Testis (tissue), 2 donors: ENCODE measurements at regions not wholly inside any gene's neighbourhood (a gene's known extent, or its start where the extent isn't known, plus 50 kb on each side); places are given as distances from the start of the nearest gene placed in this dataset.

Experiments
- CTCF ChIP-seq, 3 experiments: fragments of 450-650 bp in 2 of 3; fragments of 200-600 bp in 1 of 3; sonication (generic) in 1 of 3; IDR thresholded peaks; one replicate each; pipeline ENCODE4 v1.5.1; 2016 to 2019; ENCODE audit warnings: antibody characterized with exemption in 3 of 3, mild to moderate bottlenecking in 2 of 3, moderate library complexity in 1 of 3
- POLR2A ChIP-seq: fragments of 450-650 bp; IDR thresholded peaks from one replicate; pipeline ENCODE4 v1.6.1; 2017; ENCODE audit warnings: antibody characterized with exemption, mild to moderate bottlenecking, moderate library complexity

GRCh38 chr3:161607056-161607455 lies 110.4 kb downstream of the OTOL1 start:
- no peak for TF ChIP-seq CTCF (IDR thresholded peaks at IDR 0.05)
- no peak for TF ChIP-seq POLR2A
